Upper lobe of left lung (tissue), 4 donors: ENCODE measurements at regions not wholly inside any gene's neighbourhood (a gene's known extent, or its start where the extent isn't known, plus 50 kb on each side); places are given as distances from the start of the nearest gene placed in this dataset.

Experiments used
- CTCF ChIP-seq, 6 experiments: fragments of 450-650 bp in 4 of 6; fragments of 200-600 bp in 2 of 6; sonication (generic) in 2 of 6; IDR thresholded peaks; one replicate each; pipeline ENCODE4 v1.5.1; 2016 to 2019; ENCODE audit warnings: antibody characterized with exemption in 6 of 6
- POLR2A ChIP-seq, 4 donors: fragments of 450-650 bp; IDR thresholded peaks; one replicate each; pipeline ENCODE4 v1.5.1; 2016 to 2017; ENCODE audit warnings: antibody characterized with exemption in 4 of 4, mild to moderate bottlenecking in 2 of 4

GRCh38 chr11:70928854-70929598, 323.4 kb downstream of the SHANK2 start:
- no peak for TF ChIP-seq CTCF (IDR thresholded peaks at IDR 0.05)
- TF ChIP-seq POLR2A (IDR thresholded peaks at IDR 0.05) = no peak
